HL-60 (cell line): ENCODE measurements at regions not wholly inside any gene's neighbourhood (a gene's known extent, or its start where the extent isn't known, plus 50 kb on each side); places are given as distances from the start of the nearest gene placed in this dataset.

Experiments used
- DNase-seq, 2 experiments: peaks; one replicate each; pipeline ENCODE4 v3.0.0-alpha.2; 2010 to 2020; ENCODE audit warnings: low read depth in 1 of 2, low spot score in 1 of 2
- H3K27ac ChIP-seq: fragments of 250-450 bp; sonication (Bioruptor Pico); replicated peaks from 2 replicates; pipeline ENCODE4 v1.5.1; 2020; ENCODE audit warnings: mild to moderate bottlenecking, moderate library complexity
- H3K27me3 ChIP-seq: fragments of 250-450 bp; sonication (Bioruptor Pico); 2 replicates; pipeline ENCODE4 v1.5.1; 2021; ENCODE audit warnings: mild to moderate bottlenecking, moderate library complexity; ENCODE audit not compliant: insufficient read depth, poor library complexity, severe bottlenecking
- H3K4me3 ChIP-seq: replicated peaks from 2 replicates; pipeline ENCODE4 v1.5.1; 2011; ENCODE audit warnings: mild to moderate bottlenecking, control low read depth, low read length; ENCODE audit not compliant: insufficient read depth
- GABPA ChIP-seq: IDR thresholded peaks from 2 replicates; pipeline ENCODE4 v1.6.1; 2012; ENCODE audit warnings: low read depth
- POLR2AphosphoS5 ChIP-seq: IDR thresholded peaks from 2 replicates; pipeline ENCODE4 v1.6.1; 2012; ENCODE audit warnings: low read depth
- REST ChIP-seq: IDR thresholded peaks from 2 replicates; pipeline ENCODE4 v1.6.1; 2012; ENCODE audit warnings: low read depth; ENCODE audit not compliant: insufficient replicate concordance
- SPI1 ChIP-seq: IDR thresholded peaks from 2 replicates; pipeline ENCODE4 v1.6.1; 2012; ENCODE audit warnings: low read depth, mild to moderate bottlenecking, borderline replicate concordance
- TF ChIP-seq, protein P1 (sequence below): IDR thresholded peaks from one replicate; pipeline ENCODE4 v1.5.1; 2011; ENCODE audit warnings: low read length, control low read depth, inconsistent platforms; ENCODE audit not compliant: insufficient read depth

DNA sequence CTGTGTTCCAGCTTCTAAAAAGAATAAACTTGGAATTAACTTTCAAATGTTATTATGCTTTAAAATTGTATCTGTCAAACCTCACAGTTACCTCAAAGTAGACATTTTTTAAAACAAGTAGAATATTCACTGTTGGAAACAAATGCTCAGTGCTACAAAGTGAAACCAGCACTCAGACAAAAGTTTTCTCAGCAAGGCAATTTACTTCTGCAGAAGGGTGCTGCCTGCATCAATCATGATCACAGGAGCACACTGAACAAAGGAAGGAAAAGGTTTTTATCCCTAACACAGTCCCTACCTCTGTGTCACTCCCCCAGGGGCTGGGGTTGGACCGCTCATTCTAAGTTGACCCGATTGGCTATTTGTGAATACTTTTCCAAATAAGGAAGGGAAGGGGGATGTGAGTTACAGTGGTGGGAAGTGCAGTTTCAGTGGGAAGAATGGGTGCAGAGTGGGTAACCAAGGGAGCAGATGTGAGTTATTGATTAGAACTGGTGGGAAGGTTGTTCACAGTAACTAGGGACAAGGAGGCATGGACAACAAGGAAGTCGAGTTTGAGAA lies 63.0 kb upstream of the CDK20 start:
- no peak for DNase-seq

GRCh38 chr9:88034964-88035363 lies 60.6 kb upstream of the CDK20 start:
- no peak overlapping the region for H3K27ac ChIP-seq
- no peak for DNase-seq
- TF ChIP-seq, protein P1, sequence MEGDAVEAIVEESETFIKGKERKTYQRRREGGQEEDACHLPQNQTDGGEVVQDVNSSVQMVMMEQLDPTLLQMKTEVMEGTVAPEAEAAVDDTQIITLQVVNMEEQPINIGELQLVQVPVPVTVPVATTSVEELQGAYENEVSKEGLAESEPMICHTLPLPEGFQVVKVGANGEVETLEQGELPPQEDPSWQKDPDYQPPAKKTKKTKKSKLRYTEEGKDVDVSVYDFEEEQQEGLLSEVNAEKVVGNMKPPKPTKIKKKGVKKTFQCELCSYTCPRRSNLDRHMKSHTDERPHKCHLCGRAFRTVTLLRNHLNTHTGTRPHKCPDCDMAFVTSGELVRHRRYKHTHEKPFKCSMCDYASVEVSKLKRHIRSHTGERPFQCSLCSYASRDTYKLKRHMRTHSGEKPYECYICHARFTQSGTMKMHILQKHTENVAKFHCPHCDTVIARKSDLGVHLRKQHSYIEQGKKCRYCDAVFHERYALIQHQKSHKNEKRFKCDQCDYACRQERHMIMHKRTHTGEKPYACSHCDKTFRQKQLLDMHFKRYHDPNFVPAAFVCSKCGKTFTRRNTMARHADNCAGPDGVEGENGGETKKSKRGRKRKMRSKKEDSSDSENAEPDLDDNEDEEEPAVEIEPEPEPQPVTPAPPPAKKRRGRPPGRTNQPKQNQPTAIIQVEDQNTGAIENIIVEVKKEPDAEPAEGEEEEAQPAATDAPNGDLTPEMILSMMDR, result no peak
- no peak for TF ChIP-seq SPI1
- TF ChIP-seq POLR2AphosphoS5, result no peak
- TF ChIP-seq REST, result no peak
- no peak for TF ChIP-seq GABPA
- no peak overlapping the region for H3K4me3 ChIP-seq
- no peaks in the 10 kb centered on the region for H3K27me3 ChIP-seq

More for the DNA sequence above, 63.0 kb upstream of the CDK20 start:
- TF ChIP-seq SPI1, result no peak
- no peak overlapping the region for H3K4me3 ChIP-seq
- no peaks in the 10 kb centered on the region for H3K27me3 ChIP-seq
- no peak overlapping the region for H3K27ac ChIP-seq

GRCh38 chr9:88033359-88033702 lies 59.0 kb upstream of the CDK20 start:
- DNase-seq, result no peak
- H3K27ac ChIP-seq, result no peak overlapping the region
- H3K27me3 ChIP-seq, result no peaks in the 10 kb centered on the region
- TF ChIP-seq, protein P1, result no peak
- H3K4me3 ChIP-seq, result no peak overlapping the region

DNA sequence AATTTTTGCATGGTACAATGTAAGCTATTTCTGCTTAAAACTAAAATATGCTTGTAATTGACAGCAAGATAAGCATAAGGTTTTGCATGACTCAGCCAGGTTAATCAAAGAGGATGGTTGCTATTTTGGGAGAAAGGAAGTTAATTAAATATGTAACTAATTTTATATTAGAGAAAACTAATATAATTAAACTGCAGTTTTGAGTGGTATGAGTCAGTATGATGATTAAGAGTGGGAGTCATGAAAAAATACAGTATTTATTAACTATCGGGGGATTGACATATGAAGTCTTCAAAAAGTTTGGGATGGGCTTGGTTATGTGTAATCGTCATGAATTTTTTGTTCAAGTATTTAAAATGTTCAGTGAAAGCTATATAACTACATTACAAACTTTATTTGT lies 54.0 kb upstream of the CDK20 start:
- DNase-seq, result no peak
- TF ChIP-seq SPI1, result no peak
- no peak for TF ChIP-seq GABPA
- TF ChIP-seq POLR2AphosphoS5, result no peak
- TF ChIP-seq, protein P1, result no peak
- TF ChIP-seq REST, result no peak
- Histone ChIP-seq H3K27me3 (no peaks in the 10 kb centered on the region), H3K27ac (no peak overlapping the region), H3K4me3 (no peak overlapping the region)

DNA sequence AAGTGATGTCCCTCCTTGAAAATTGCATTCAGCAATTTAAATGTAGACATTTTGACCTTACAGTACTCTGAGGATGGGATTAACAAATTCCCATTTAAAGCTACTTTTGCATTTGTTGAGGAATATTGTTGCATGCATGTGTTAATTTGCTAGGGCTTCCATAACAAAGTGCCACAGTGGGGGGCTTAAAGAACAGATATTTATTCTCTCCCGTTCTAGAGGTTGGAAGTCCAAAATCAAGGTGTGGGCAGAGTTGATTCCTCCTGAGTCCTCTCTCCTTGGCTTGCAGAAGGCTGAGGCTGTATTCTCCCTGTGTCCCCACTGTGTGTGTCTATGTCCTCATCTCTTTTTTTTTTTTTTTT lies 51.8 kb upstream of the CDK20 start:
- H3K27me3 ChIP-seq, result no peaks in the 10 kb centered on the region
- TF ChIP-seq GABPA (no peak), SPI1 (no peak), REST (no peak), POLR2AphosphoS5 (no peak)
- TF ChIP-seq, protein P1, result no peak
- H3K4me3 ChIP-seq, result no peak overlapping the region
- no peak overlapping the region for H3K27ac ChIP-seq
- no peak for DNase-seq
